Stimulated activated CD8-positive, alpha-beta memory T cell treated with anti-CD3 and anti-CD28 coated beads, Interleukin-7, amount 100 ng/mL, for 4 hours (primary cell): ENCODE measurements at regions not wholly inside any gene's neighbourhood (a gene's known extent, or its start where the extent isn't known, plus 50 kb on each side); places are given as distances from the start of the nearest gene placed in this dataset.

ENCODE experiments used
- DNase-seq, 2 donors: peaks; one replicate each; pipeline ENCODE4 v3.0.0-alpha.2; 2020; ENCODE audit warnings: low read depth in 2 of 2

DNA sequence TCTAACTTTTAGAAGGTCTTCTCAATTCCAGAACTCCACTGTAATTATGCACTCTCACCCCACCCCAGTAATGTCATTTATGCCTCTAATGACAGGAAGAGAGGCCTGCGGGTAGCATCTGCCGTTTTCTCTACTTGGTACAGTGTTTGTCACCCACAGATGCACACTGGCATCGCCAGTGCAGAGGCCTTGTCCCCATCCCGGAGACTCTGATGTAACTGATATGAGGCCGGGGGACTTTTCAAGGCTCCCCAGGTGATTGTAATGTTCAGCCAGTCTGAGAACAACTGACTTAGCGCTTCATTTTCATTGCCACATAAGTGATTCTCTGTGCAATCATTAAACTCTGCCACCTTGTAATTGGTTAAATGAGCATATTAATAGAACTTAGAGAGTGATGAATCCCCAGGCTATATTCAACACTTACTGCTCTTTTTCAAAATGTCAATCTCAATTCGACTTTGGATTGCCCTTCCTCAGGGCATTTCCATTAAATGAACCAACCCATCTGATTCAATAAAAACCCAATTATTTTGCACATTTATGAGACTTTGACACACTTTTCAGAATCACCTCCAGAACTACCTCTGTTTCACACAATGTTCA is 113.2 kb downstream of the HERPUD2 start:
- DNase-seq, result no peak

DNA sequence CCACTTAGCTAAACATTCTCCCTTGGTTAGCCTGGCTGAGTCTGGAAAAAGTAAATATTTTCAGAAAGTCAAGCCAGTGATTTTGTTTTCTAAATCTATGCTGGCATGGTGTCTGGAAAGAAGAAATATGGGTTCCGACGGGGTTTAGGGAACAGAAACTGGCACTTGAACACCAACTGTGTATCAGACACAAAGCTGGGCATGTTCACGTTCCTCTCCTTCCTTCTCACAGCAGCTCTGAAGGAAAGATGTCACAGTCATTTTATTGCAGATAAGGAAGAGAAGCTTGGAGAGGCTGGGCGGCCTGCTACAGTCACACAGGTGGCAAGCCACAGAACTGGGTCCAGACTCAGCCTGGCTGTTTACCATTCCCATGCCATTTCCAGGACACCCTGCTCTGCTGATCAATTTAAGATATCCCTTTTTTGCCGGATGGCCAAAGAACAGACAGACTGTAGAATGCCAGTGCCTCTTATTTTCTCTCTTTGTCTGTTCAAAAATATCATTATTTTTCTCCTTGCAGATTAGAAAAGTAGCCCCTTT is 118.8 kb downstream of the HERPUD2 start:
- no peak for DNase-seq

DNA sequence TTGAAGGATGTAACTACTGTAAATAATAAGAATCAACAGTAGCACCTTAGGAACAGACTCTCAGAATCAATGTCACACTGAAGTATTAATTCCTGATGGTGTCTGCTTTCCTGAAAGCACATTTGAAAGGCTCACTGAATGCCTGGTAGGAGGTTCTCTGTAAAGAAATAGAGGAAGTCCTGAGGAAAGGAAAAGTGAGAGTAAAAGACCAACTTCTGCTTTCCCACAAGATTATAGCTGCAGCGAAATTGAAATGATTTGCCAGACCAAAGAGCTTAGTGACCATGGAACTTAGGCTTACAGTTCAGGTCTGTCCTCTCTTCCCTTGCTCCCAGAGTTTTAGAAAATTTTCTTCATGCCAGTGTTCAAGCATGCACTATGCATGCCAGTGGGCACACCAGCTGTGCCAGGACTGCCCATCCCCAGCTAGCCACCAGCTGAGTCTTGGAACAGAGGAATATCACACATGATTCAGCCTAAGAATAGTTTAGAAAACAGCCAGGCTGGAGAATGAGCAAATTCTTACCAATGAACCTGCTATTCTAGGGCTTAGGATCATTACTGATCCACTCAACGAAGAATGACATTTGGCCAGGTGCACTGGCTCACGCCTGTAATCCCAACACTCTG is 123.2 kb downstream of the HERPUD2 start:
- no peak for DNase-seq

DNA sequence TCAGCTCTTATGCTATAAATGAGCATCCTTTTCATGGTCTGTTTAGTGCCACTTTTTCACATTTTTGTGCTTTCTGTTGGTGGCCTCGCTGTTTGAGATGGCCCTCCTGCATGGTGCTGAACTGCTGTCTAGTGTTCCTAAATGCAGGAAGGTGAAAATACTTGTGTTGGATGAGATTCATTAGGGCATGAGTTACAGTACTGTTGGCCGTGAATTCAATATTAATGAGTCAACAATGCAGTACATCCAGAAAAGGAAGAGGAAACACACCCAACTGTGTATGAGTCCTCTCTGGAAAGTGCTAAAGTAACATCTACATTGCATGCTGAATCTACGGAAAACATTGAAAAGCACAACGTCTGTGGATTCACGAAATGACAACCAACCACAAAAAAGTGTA is 124.0 kb downstream of the HERPUD2 start:
- no peak for DNase-seq

DNA sequence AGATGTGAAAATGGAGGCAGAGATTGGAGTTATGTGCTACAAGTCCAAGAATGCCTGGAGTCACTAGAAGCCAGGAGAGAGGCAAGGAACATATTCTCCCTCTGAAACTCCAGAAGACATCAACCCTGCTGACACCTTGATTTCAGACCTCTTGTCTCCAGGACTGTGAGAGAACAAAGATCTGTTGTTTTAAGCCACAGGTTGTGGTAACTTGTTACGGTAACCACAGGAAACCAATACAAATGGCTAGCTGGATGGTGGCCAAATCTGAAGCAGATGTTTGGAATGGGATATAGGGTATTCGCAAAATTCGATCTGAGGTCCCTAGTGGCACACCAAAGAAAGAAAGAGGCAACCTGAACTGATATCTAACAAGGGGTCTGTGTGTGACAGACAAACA is 129.0 kb downstream of the HERPUD2 start:
- DNase-seq, result no peak

DNA sequence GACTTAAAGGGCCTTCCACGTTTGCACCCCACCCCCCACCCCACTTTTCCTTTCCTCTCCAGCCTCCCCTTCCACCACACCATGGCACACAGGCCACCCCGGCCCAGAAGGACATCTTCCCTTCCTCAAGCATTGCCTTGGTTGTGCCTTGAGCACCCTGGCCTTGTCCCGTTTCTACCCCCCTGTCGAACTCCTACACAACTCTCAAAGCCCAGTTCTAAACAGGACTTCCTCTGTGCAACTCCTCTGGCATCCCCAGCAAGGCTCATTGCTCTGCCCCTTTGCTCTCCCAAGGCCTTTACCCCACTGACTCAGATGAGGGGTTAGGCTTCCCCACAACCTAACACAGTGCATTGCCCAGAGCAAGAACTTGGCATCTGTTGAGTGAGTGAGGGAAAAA is 136.1 kb downstream of the HERPUD2 start:
- no peak for DNase-seq

DNA sequence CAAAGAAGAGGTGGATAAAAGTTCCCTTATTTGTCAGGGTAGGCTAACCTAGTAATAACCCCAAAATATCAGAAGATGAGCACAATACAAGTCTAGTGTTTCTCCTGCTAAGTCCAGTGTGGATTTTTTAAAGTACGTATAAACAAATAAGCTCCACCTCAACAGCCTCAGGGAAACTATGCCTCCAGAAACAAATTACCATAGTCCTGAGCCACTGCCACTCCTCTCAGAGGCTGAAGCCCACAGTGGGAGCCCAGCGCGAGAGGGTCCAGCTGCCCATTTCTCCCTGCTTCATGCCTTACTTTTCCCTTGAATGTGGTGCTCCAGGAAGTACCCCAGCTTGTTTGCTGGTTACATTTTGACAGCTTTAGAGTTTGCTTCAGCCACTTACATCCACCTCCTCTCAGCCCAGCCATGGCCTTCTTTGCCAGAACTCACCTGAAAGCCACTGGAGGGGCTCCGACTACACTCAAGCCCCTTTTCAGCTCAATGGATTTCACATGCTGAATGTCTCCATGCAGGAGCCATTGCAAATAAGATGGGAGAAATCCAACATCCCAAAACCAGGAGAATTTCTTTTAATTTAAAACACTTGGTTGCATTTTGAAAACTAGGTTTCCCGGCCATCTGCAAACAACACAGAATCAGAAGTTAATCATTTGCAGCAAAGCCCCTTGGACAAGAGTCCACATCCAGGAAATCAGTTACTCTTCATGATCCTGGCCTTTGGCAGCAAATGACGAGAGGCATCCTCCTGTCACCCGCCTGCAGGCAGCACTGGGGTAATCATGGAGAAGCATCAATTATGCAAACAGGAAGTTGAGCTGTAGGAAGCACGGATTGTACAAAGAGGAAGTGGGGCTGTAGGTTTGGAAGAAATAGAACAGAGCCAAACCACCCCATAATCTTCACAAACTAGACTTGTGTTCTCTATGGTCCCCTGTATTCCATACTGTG is 138.1 kb downstream of the HERPUD2 start:
- DNase-seq, result no peak

DNA sequence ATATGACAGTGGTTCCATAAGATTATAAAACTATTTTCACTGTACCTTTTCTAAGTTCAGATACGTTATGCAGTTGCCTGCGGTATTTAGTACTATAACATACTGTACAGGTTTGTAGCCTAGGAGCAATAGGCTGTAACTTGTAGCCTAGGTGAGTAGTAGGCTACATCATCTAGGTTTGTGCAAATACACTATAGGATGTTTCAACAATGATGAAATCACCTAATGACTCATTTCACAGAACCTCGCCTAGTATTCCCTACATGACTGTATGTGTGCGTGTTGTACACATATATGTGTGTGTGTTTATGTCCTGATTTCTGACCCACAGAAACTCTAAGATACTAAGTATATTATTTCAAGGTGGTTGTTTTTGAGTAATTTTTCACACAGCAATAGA is 139.0 kb downstream of the HERPUD2 start:
- no peak for DNase-seq

DNA sequence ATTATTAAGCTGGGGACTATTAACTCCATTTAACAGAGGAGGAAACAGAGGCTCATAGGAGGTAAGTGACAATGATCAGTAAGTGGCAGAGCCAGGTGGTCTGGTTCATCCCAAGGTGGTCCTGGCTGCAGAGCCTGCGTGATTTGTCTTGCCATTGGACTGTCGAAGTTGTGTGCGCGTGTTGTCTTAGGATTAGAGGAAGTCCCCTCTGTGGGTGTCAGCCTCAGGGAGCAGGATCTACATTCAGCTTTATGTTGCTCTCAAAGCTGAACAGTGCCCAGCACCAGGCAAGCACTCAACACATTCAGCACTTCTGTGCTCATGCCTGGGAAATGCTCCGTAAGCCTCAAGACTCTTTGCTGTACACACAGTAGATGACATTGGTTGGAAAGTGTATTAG is 139.5 kb downstream of the HERPUD2 start:
- no peak for DNase-seq

DNA sequence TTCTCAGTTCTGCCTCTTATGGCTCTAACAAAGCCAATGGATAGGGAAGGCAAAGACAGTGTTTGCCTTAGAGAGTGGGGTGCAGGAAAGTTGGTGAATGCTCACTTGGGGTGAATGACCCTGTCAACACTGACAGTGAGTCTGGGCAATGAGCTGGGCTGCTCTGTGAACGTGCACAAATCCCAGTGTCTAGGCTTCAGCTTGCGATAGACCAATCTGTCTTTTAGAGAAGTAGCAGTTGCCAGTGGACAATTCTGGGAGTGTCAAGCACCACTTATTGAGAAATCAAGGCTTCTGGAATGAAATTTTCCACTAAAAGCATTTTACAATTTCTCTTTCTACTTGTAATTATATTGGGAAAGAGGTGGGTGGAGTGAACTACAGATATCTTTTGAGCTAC is 141.4 kb downstream of the HERPUD2 start:
- no peak for DNase-seq

DNA sequence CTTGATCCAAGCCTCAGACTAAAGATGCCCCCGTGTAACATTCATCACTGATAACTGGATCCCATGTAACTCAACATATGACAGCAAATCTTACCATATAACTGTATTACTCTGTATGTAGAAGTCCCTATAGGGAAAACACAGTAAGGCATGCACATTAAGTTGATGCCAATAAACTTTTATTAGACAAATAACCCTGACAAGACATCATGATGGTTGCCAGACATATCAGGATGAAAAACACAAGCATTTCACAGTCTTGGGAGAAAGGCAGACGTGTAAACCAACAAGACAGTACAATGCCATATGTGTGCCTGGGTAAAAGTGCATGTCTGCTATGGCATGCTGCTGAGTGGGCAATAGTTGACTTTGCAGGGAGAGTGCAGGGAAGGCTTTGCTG is 142.2 kb downstream of the HERPUD2 start:
- no peak for DNase-seq

DNA sequence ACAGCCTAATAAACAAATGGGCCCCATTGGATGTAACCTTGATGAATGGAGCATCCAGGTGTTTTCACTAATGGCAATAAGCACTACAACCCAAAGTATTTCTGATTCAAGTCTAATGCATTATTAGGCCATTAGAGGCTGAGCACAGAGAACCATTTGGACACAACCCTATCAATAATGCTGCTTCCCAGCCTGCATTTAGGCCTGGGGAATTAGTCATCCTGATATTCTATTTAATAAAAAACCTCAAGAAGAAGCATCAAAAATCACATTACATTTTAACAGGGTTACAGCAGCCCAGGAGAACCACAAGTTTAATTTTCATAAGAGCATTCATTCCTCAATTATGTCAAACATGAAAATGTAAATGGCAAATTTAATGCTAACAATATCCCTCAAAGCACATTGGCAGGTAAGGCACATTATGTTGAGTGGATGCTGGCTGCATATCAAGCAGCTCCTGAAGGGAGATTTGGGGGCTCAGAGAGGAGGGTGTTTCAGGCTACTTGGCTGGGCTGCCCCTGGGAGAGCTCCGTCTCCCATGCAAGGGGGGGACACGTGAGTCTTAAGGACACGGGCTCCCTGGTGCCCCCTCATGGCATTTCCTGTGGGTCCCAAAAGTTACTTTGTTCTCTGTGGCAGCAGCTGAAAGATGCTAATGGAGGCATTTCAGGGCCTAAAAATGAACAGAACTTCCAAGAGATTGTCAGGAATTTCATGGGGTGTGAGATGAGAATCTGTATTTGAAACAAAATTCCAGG is 143.4 kb downstream of the HERPUD2 start:
- DNase-seq, result no peak

DNA sequence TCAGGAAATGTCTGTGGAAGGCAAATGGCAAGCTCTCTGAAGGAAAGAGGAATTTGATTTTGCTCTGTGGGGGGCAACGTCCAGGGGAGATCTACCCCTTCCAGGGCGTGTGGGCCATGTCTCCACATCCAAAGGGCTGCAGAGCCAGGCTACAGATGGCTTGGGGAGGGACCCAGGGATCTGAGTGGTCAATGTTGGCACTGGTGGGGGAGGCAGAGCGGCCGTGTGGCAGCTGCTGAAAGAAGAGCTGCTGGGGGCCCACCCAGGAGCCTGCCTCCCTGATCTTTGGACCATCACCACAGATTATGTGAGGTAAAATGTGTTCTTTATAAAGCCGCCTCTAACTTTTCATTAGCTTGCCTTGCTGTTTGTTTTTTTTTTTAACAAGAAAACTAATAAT is 144.1 kb downstream of the HERPUD2 start:
- DNase-seq, result no peak

DNA sequence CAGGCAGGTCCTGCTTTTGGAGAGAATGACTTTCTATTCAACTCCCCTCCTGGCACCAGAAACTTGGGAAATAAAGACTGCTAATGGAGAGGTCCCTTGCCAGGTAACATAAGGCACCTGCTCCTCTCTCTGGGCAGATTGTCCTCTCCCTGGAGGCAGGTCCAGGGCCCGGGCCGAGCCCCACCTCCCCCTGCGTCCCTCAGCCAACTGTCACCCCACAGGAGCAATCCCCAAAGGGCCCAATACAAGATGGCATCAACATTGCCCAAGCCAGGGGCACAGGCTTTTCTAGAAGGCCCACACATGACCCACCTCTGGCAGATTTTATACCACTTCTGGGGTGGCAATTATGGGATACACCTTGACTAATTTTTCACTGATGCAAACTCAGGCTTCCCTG is 145.2 kb downstream of the HERPUD2 start:
- DNase-seq, result no peak

DNA sequence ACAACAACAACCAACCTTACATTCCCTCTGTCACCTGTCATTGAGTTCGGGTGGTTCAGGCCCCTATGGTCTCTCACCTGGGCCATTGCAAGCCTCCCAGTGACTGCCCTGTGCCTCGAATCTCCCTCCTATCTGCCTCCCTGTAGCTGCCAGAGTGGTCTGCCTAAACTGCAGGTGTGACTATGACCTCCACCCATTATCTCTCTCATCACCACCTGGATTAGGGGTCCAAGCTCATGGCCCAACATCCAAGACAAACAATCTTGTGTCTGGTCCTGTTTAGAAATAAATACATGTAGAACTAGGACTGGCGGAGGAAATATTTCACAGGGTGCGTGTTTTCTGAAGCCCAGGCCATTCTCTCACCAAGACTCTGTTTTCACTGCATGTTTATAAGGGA is 146.6 kb downstream of the HERPUD2 start:
- no peak for DNase-seq

DNA sequence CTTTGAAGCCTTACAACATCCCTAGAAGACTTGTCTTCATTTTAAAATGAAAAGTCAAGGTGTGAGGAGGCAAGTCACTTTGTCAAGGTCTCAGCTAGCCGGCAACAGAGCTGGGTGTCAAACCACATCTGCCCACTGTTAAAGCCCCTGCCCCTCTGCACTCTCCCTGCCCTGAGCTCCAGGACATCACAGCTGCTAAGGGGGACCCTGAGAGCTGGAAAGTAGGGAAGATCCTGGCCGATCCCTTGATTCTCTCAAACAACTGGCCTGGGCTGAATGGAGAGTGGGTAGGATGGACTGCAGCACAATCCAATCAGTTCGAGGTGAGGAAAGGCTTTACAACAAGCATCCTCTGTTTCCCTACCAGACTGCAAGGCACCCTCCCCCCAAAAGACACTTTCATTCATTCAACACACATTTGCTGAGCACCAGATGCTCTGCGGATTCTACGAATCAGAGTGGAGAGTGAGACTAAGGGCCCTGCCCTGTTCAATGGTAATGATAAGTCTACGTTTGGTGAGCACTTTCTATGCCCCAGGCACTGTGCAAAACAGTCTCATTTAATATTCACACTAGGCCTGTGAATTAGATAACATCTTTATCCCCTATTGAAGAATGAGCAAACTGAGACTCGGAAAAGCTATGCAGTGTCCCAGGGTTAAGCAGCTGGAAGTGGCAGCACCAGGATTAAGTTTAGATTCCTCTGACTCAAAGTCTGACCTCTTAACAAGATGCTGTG is 148.1 kb downstream of the HERPUD2 start:
- no peak for DNase-seq

DNA sequence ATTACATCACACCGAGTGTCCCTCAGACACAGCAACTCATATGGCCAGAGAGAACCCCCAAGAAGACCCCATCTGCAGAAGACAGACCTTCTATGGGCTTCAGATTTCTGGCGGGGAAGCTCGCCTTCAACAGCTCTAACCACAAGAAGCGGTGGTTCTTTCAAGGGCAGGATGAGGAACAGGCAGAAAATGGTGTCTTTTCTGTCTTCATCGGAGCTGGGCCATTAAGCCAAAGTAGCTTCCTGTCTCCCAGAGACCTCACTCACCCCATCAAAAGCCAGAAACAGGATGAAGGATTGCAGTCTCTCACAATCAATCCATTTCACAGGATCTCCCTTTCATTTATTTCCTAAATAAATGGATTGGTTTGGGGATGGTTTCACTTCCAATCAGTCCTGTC is 149.1 kb downstream of the HERPUD2 start:
- DNase-seq, result no peak

DNA sequence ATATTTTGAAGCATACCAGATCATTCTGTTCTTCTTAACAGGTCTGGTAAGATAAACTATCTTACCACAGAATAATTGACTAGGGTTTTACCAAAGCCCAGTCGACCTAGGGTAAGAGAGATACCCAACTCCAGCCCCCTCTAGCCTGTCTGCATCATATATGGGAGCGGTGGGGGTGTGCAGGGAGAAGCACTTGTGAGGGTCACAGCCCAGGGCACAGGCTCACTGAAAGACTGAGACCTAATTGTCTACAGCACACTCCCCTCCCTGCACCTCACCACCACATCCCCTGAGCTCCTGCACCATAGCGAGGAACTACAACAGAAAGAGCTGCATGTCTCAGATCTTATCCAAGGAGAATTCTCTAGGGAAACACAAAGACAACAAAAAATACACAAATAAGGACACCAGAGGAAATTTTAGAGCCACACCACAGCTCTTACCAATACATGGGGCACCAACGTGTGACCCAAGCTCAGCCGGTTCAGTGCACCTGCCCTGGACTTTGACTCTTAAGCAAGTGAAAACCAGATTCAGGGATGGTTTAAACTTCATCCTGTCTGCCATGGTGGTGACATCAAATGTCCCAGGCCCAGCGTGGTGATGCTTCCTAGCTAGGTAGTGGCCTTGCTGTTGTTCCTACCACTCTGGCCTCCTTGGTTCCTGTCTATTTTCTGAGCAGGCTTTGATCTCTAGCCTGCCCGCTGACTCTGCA is 150.8 kb downstream of the HERPUD2 start:
- no peak for DNase-seq

DNA sequence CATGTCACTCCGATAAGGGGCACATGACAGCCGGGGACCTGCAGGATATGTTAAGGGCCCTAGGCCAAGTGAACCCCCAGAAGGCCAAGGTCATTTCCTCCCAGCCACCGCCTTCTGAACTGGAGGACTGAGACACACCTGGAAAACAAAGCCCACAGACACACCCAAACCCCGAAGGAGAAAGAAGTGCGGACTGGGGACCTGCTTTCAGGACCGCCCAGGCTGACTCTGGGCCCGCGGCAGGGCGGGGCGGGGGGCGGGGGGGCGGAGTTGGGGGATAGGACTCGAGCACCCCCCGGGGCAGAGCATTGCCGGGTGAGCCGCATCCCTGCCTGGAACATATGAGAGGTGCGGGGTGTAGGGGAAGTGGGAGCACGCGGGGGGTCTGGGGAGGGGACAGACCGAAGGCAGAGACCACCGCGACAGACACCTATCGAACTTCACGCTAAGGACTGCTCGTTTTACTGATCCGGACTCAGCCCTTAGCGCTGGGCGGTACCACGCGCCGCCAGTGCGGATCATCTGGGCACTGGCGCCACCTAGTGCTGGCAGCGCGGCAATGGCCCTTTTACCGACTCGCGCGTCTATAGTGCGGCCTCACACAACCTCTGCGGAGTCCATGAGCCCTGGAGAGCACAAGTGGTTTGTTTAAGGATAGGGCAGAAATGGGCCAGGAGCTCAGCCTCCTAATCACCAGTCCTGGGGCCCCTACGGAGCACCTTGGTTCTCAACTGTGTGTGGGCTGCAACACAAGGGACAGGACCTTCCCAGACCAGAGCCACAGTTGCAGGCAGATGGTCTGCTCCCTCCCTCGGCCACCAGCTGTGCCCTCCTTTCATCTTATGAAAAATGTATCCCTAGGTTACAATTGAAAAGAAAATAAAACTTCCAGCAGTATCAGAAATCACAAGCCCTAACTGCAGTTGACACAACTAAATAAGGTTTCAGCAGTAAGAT is 157.6 kb downstream of the HERPUD2 start:
- DNase-seq, result peak; percentile 47 to 63
